HEK293T (cell line): ENCODE measurements at regions not wholly inside any gene's neighbourhood (a gene's known extent, or its start where the extent isn't known, plus 50 kb on each side); places are given as distances from the start of the nearest gene placed in this dataset.

Experiments
- CTCF ChIA-PET: fragments of 350-600 bp; formaldehyde crosslinking; extraction: SDS; loops from one replicate; lab custom pipeline; 2021; ENCODE audit warnings: antibody characterized with exemption, inconsistent platforms; lab: Yijun Ruan, JAX
- POLR2A ChIA-PET: fragments of 350-600 bp; formaldehyde crosslinking; extraction: SDS; loops from one replicate; lab custom pipeline; 2020; ENCODE audit warnings: antibody characterized with exemption, inconsistent platforms; lab: Yijun Ruan, JAX
- DNase-seq: peaks from one replicate; pipeline ENCODE4 v3.0.0; 2012; ENCODE audit warnings: mixed read lengths; ENCODE audit errors: extremely low spot score
- ARNT ChIP-seq: fragments of 450-650 bp; IDR thresholded peaks from 2 replicates; pipeline ENCODE4 v1.6.1; 2017; ENCODE audit warnings: mild to moderate bottlenecking
- BHLHE40 ChIP-seq: fragments of 450-650 bp; IDR thresholded peaks from 2 replicates; pipeline ENCODE4 v1.6.1; 2016; ENCODE audit warnings: mild to moderate bottlenecking, moderate library complexity, borderline replicate concordance
- CTBP1 ChIP-seq: fragments of 450-650 bp; IDR thresholded peaks from 2 replicates; pipeline ENCODE4 v1.6.1; 2016; ENCODE audit warnings: borderline replicate concordance
- ELF4 ChIP-seq: fragments of 450-650 bp; IDR thresholded peaks from 2 replicates; pipeline ENCODE4 v1.6.1; 2017; ENCODE audit warnings: antibody characterized with exemption
- FOXA1 ChIP-seq: fragments of 450-650 bp; IDR thresholded peaks from 2 replicates; pipeline ENCODE4 v1.6.1; 2016; ENCODE audit warnings: mild to moderate bottlenecking
- FOXK2 ChIP-seq: fragments of 450-650 bp; IDR thresholded peaks from 2 replicates; pipeline ENCODE4 v1.6.1; 2016; ENCODE audit warnings: mild to moderate bottlenecking
- FOXM1 ChIP-seq: fragments of 450-650 bp; IDR thresholded peaks from 2 replicates; pipeline ENCODE4 v1.6.1; 2017; ENCODE audit warnings: mild to moderate bottlenecking, borderline replicate concordance
- HDGF ChIP-seq: fragments of 450-650 bp; IDR thresholded peaks from 2 replicates; pipeline ENCODE4 v1.6.1; 2017; ENCODE audit warnings: antibody characterized with exemption, borderline replicate concordance
- L3MBTL2 ChIP-seq: fragments of 450-650 bp; conservative IDR thresholded peaks from 2 replicates; pipeline ENCODE4 v1.6.1; 2016; ENCODE audit warnings: mild to moderate bottlenecking
- LEF1 ChIP-seq: fragments of 450-650 bp; IDR thresholded peaks from 2 replicates; pipeline ENCODE4 v1.6.1; 2017; ENCODE audit warnings: mild to moderate bottlenecking, borderline replicate concordance
- NFRKB ChIP-seq: fragments of 450-650 bp; IDR thresholded peaks from 2 replicates; pipeline ENCODE4 v1.6.1; 2016; ENCODE audit warnings: mild to moderate bottlenecking, moderate library complexity
- SP1 ChIP-seq: fragments of 450-650 bp; IDR thresholded peaks from 2 replicates; pipeline ENCODE4 v1.6.1; 2017
- SUZ12 ChIP-seq: fragments of 450-650 bp; IDR thresholded peaks from 2 replicates; pipeline ENCODE4 v1.6.1; 2016; ENCODE audit warnings: mild to moderate bottlenecking
- TARDBP ChIP-seq: fragments of 450-650 bp; IDR thresholded peaks from 2 replicates; pipeline ENCODE4 v1.6.1; 2016
- ZNF384 ChIP-seq: fragments of 450-650 bp; IDR thresholded peaks from 2 replicates; pipeline ENCODE4 v1.6.1; 2016
- TF ChIP-seq, protein P1 (sequence below): fragments of 450-650 bp; IDR thresholded peaks from 2 replicates; pipeline ENCODE4 v1.6.1; 2016

DNA sequence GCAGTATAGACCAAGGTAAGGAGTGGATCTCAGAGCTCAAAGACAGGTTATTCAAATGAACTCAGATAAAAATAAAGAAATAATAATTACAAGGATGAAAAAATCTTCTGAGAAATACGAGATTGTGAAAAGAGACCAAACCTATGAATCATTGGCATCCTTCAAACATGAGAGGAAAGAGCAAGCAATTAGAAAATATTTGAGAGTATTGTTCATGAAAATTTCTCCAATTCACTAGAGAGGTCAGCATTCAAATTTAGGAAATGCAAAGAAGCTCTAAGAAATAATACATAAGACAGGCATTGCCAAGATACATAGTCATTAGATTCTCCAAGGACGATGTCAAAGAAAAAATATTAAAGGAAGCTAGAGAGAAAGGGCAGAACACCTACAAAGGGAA is 93.5 kb upstream of the GALNTL6 start:
- ChIA-PET CTCF (no interaction called here), POLR2A (no interaction called here)
- DNase-seq = no peak
- TF ChIP-seq ZNF384 = no peak
- TF ChIP-seq LEF1 = no peak
- TF ChIP-seq NFRKB = no peak
- no peak for TF ChIP-seq BHLHE40

DNA sequence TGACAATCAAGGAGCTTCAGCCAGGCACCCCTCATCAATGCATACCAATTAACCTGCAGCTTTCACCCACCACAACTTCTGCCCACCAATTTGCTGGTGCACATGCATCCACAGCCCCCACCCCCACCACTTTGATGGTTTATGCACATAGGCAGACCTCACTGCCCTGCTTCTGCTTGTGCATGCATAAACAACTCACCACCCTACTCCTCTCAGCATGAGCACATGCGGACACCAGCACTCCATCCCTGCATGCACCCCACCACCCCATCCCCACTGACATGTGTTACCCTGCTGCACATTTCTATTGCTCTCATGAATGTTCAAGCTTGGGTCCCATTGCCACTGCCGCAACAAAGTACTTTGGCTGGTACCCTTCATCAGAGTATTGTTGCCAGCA is 94.5 kb upstream of the GALNTL6 start:
- ChIA-PET POLR2A (no interaction called here), CTCF (no interaction called here)
- DNase-seq = no peak
- TF ChIP-seq BHLHE40 = no peak
- no peak for TF ChIP-seq ZNF384
- no peak for TF ChIP-seq ELF4
- no peak for TF ChIP-seq FOXM1
- TF ChIP-seq FOXK2 = no peak
- no peak for TF ChIP-seq LEF1
- TF ChIP-seq, protein P1, sequence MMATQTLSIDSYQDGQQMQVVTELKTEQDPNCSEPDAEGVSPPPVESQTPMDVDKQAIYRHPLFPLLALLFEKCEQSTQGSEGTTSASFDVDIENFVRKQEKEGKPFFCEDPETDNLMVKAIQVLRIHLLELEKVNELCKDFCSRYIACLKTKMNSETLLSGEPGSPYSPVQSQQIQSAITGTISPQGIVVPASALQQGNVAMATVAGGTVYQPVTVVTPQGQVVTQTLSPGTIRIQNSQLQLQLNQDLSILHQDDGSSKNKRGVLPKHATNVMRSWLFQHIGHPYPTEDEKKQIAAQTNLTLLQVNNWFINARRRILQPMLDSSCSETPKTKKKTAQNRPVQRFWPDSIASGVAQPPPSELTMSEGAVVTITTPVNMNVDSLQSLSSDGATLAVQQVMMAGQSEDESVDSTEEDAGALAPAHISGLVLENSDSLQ = no peak
- TF ChIP-seq FOXA1 = no peak
- no peak for TF ChIP-seq SP1
- TF ChIP-seq L3MBTL2 = no peak
- TF ChIP-seq CTBP1 = no peak

DNA sequence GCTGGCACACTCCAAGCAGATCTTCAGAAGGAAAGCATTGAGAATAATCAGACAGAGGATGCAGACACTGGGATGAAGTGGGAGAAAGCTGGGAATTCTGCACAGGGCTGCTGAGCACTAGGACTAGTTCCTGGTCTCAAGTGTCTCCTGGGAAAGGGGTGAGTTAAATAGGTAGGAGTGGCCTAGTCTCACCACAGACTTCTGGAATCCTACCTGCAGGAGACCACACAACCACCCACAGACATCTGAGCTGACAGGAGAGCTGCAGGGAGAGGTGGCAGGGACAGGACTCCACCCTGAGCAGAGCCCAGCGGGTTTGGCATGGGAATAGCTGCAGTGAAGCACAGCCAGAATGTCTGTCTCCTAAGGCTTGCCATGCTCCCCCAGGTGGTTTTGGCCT is 95.1 kb upstream of the GALNTL6 start:
- no peak for DNase-seq
- CTCF ChIA-PET = no interaction called here
- no peak for TF ChIP-seq FOXM1
- TF ChIP-seq, protein P1 = no peak
- no peak for TF ChIP-seq ARNT
- POLR2A ChIA-PET = no interaction called here

DNA sequence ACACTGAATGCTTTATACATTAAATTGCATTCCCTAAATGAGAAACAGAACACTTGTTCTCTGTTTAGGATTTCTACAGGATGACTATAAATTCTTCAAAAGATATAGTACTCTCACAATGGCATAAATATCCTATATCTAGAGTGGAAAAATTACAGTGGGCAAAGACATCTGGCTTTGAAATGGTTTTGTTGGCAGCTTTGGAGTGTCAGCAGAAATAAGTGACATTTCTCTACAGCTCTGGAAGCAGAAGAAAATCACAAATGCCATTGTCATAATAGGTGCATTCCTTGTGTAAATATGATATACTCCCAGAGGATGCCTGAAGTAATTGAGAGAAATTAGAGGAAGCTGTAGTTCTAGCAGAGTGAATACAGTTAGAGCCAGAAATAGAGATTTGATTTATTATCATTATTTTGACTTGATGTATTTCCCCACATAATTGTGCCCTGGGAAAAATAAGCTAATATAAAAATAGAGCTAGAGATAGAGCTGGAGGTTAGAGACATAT is 95.9 kb upstream of the GALNTL6 start:
- no peak for DNase-seq
- TF ChIP-seq HDGF (no peak), L3MBTL2 (no peak), SUZ12 (no peak), LEF1 (no peak), ELF4 (no peak), SP1 (no peak), FOXA1 (no peak), NFRKB (no peak)
- TF ChIP-seq, protein P1 = no peak
- ChIA-PET POLR2A (no interaction called here), CTCF (no interaction called here)

DNA sequence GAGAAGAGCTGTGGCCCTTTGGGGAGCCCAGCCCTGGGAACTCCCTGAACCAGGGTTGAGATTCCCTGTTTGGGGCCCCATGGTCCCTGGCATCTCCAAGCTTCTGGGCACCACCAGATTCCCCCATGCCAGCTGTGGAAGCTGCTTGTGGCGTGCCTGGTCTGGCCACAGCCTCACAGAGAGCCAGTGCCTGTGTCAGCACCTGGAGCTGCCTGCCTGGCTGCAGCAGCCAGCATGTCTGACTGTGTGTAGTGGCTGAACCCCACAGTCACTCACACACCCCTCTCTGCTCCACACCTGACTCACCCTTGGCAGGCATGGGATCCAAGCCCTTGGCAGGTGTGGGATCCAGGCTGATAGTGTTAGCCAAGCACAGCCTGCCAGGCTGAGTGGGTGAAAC is 97.2 kb upstream of the GALNTL6 start:
- TF ChIP-seq, protein P1 = no peak
- no peak for TF ChIP-seq ARNT
- no peak for TF ChIP-seq SP1
- TF ChIP-seq LEF1 = no peak
- TF ChIP-seq FOXA1 = no peak
- TF ChIP-seq CTBP1 = no peak
- no peak for TF ChIP-seq FOXM1
- TF ChIP-seq FOXK2 = no peak
- TF ChIP-seq HDGF = no peak
- TF ChIP-seq L3MBTL2 = no peak
- no peak for TF ChIP-seq ELF4
- TF ChIP-seq ZNF384 = no peak
- no peak for TF ChIP-seq SUZ12
- TF ChIP-seq TARDBP = no peak
- CTCF ChIA-PET = no interaction called here
- POLR2A ChIA-PET = no interaction called here
- DNase-seq = no peak

DNA sequence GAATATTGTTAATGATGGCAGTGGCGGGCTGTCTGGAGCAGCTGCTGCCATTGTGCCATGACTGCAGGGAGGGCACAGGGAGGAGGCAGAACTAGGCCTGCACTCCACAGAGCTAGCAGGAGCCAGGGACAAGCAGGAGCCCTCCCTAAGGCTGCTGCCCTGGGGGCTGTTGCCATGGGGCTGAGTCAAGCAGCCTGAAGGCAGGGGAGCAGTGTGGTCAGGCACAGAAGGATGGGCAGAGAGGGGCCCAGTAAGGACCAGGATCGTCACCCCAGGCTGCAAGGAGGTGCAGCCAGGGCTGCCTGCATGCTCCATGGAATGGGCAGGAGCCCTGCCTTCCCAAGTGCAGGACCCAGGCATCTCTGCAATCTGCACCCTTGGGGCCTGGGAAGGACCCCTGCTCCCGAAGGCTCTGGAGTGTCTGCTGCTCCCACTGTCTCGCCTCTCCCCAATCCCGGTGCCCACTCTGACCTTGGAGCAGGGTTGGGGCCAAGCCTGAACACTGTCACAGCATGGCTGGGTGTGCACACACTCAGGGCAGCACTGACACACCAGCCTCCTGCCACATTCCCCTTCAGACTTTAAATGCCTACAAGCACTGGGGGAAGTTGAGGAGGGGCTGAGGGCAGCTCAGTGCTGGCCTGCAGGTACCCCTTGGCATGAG is 98.3 kb upstream of the GALNTL6 start:
- no peak for DNase-seq
- ChIA-PET CTCF (no interaction called here), POLR2A (no interaction called here)
- TF ChIP-seq LEF1 = no peak
- TF ChIP-seq SP1 = no peak
- TF ChIP-seq FOXM1 = no peak
- no peak for TF ChIP-seq ELF4
- no peak for TF ChIP-seq ARNT
- TF ChIP-seq, protein P1 = no peak
- TF ChIP-seq TARDBP = no peak
- no peak for TF ChIP-seq L3MBTL2
- no peak for TF ChIP-seq NFRKB
- no peak for TF ChIP-seq ZNF384
- no peak for TF ChIP-seq BHLHE40
- no peak for TF ChIP-seq SUZ12
- no peak for TF ChIP-seq FOXA1
- no peak for TF ChIP-seq HDGF
- TF ChIP-seq FOXK2 = no peak
- no peak for TF ChIP-seq CTBP1
